ENCODE measurements at regions not wholly inside any gene's neighbourhood (a gene's known extent, or its start where the extent isn't known, plus 50 kb on each side); places are given as distances from the start of the nearest gene placed in this dataset.

- no peak for TF ChIP-seq POLR2AphosphoS5 (IDR thresholded peaks at IDR 0.05)
- Histone ChIP-seq H3K36me3 (no peaks in the 10 kb centered on the region), H3K9me3 (peaks cover 0 to 6% (median 0%) of the 10 kb centered on the region in 3 donors), H3K27ac (no peak overlapping the region), H3K4me1 (peaks cover 0 to 12% (median 0%) of the 10 kb centered on the region in 3 donors), H3K4me3 (no peak overlapping the region), H3K27me3 (no peaks in the 10 kb centered on the region)
- no peak for ATAC-seq
- 53 to 71% methylated on average over 2 to 4 of the region's 4 CpGs for WGBS, 2 donors (ENCODE audit: low coverage in 1 of 2)
Observed at GRCh38 chr1:113210248-113210647, 137.2 kb downstream of the LRIG2 start.

- Histone ChIP-seq H3K36me3 (no peaks in the 10 kb centered on the region), H3K4me3 (no peak overlapping the region), H3K4me1 (peaks cover 0 to 12% (median 0%) of the 10 kb centered on the region in 3 donors), H3K27me3 (no peaks in the 10 kb centered on the region), H3K9me3 (peaks cover 0 to 7% (median 0%) of the 10 kb centered on the region in 3 donors), H3K27ac (no peak overlapping the region)
- 51 to 67% methylated on average over 3 to 5 of the region's 5 CpGs for whole genome bisulfite sequencing, 2 donors (ENCODE audit: low coverage in 1 of 2)
- TF ChIP-seq CTCF (IDR thresholded peaks at IDR 0.05) (no peak), POLR2A (IDR thresholded peaks at IDR 0.05) (no peak), POLR2AphosphoS5 (IDR thresholded peaks at IDR 0.05) (no peak), EP300 (IDR thresholded peaks at IDR 0.05) (no peak)
- no peak for ATAC-seq
Observed at GRCh38 chr1:113211467-113211866, 138.5 kb downstream of the LRIG2 start.

- Histone ChIP-seq H3K27me3 (no peaks in the 10 kb centered on the region), H3K36me3 (no peaks in the 10 kb centered on the region), H3K9me3 (peaks cover 0 to 7% (median 0%) of the 10 kb centered on the region in 3 donors), H3K4me1 (no peaks in the 10 kb centered on the region), H3K27ac (no peak overlapping the region), H3K4me3 (no peak overlapping the region)
- ATAC-seq, result no peak
- TF ChIP-seq POLR2A (IDR thresholded peaks at IDR 0.05), result no peak
- no peak for TF ChIP-seq EP300 (IDR thresholded peaks at IDR 0.05)
- TF ChIP-seq CTCF (IDR thresholded peaks at IDR 0.05), result no peak
- TF ChIP-seq POLR2AphosphoS5 (IDR thresholded peaks at IDR 0.05), result no peak
- 96 to 100% methylated on average over 2 to 3 of the region's 3 CpGs for WGBS, 2 donors (ENCODE audit: low coverage in 1 of 2)
Observed at GRCh38 chr1:113215015-113215414, 142.0 kb downstream of the LRIG2 start.

- Histone ChIP-seq H3K4me1 (no peaks in the 10 kb centered on the region), H3K36me3 (no peaks in the 10 kb centered on the region), H3K9me3 (peaks cover 0 to 7% (median 0%) of the 10 kb centered on the region in 3 donors), H3K27ac (no peak overlapping the region), H3K27me3 (no peaks in the 10 kb centered on the region), H3K4me3 (no peak overlapping the region)
- ATAC-seq, result no peak
- 60% methylated on average over 1 of the region's 3 CpGs; no CpG with 5 or more reads in 1 of the 2 donors for WGBS, 2 donors (ENCODE audit: low coverage in 1 of 2)
- TF ChIP-seq EP300 (IDR thresholded peaks at IDR 0.05), result no peak
- no peak for TF ChIP-seq POLR2AphosphoS5 (IDR thresholded peaks at IDR 0.05)
- TF ChIP-seq CTCF (IDR thresholded peaks at IDR 0.05), result no peak
- TF ChIP-seq POLR2A (IDR thresholded peaks at IDR 0.05), result no peak
Observed at GRCh38 chr1:113216664-113217063, 143.7 kb downstream of the LRIG2 start.

GRCh38 chr1:113217447-113218208, 144.6 kb downstream of the LRIG2 start:
- no peak for ATAC-seq
- TF ChIP-seq CTCF (IDR thresholded peaks at IDR 0.05) (no peak), EP300 (IDR thresholded peaks at IDR 0.05) (no peak), POLR2AphosphoS5 (IDR thresholded peaks at IDR 0.05) (no peak), POLR2A (IDR thresholded peaks at IDR 0.05) (no peak)
- Histone ChIP-seq H3K9me3 (peaks cover 0 to 7% (median 0%) of the 10 kb centered on the region in 3 donors), H3K27me3 (no peaks in the 10 kb centered on the region), H3K4me1 (no peaks in the 10 kb centered on the region), H3K27ac (no peak overlapping the region), H3K4me3 (no peak overlapping the region), H3K36me3 (no peaks in the 10 kb centered on the region)
- WGBS, 2 donors (ENCODE audit: low coverage in 1 of 2), result 34 to 67% methylated on average over 2 to 3 of the region's 7 CpGs

All from gastroesophageal sphincter (tissue), 4 donors.